H9 (cell line): ENCODE measurements at regions not wholly inside any gene's neighbourhood (a gene's known extent, or its start where the extent isn't known, plus 50 kb on each side); places are given as distances from the start of the nearest gene placed in this dataset.

Experiments
- DNase-seq: peaks from one replicate; pipeline ENCODE4 v3.0.0-alpha.2; 2017
- H2AFZ ChIP-seq: one replicate; pipeline ENCODE4 v1.6.1; 2013; ENCODE audit warnings: mild to moderate bottlenecking, low read length, control low read depth, moderate library complexity
- H2AK5ac ChIP-seq: 2 replicates; pipeline ENCODE4 v1.6.1; 2013; ENCODE audit warnings: low read length, control low read depth, mixed read lengths; ENCODE audit not compliant: insufficient read length
- H2BK120ac ChIP-seq: one replicate; pipeline ENCODE4 v1.6.1; 2013; ENCODE audit warnings: low read depth, mild to moderate bottlenecking, low read length, control low read depth, inconsistent platforms; ENCODE audit not compliant: poor library complexity, severe bottlenecking
- H2BK12ac ChIP-seq: 2 replicates; pipeline ENCODE4 v1.6.1; 2013; ENCODE audit warnings: low read length, control low read depth, mixed read lengths, low read depth; ENCODE audit not compliant: insufficient read length
- H2BK15ac ChIP-seq: 2 replicates; pipeline ENCODE4 v1.6.1; 2013; ENCODE audit warnings: low read depth, low read length, control low read depth
- H2BK20ac ChIP-seq: one replicate; pipeline ENCODE4 v1.6.1; 2013; ENCODE audit warnings: low read depth, mild to moderate bottlenecking, low read length, control low read depth, inconsistent platforms; ENCODE audit not compliant: poor library complexity, severe bottlenecking
- H2BK5ac ChIP-seq: 2 replicates; pipeline ENCODE4 v1.6.1; 2013; ENCODE audit warnings: low read length, control low read depth, mixed read lengths; ENCODE audit not compliant: insufficient read length
- H3K14ac ChIP-seq: 2 replicates; pipeline ENCODE4 v1.6.1; 2013; ENCODE audit warnings: low read length, control low read depth; ENCODE audit not compliant: insufficient read depth
- H3K18ac ChIP-seq: 2 replicates; pipeline ENCODE4 v1.6.1; 2013; ENCODE audit warnings: low read depth, mild to moderate bottlenecking, mixed read lengths, low read length, control low read depth; ENCODE audit not compliant: insufficient read length
- H3K23ac ChIP-seq: 2 replicates; pipeline ENCODE4 v1.6.1; 2013; ENCODE audit warnings: low read length, control low read depth, mixed read lengths, low read depth; ENCODE audit not compliant: insufficient read length
- H3K23me2 ChIP-seq: 2 replicates; pipeline ENCODE4 v1.6.1; 2013; ENCODE audit warnings: low read depth, mild to moderate bottlenecking, mixed read lengths, low read length, control low read depth; ENCODE audit not compliant: insufficient read length, poor library complexity, severe bottlenecking
- H3K27ac ChIP-seq: 2 replicates; pipeline ENCODE4 v1.5.1; 2013; ENCODE audit warnings: low read length, control low read depth, mixed read lengths, low read depth; ENCODE audit not compliant: insufficient read length
- H3K27me3 ChIP-seq: 2 replicates; pipeline ENCODE4 v1.6.1; 2013; ENCODE audit warnings: low read length, control low read depth, inconsistent platforms; ENCODE audit not compliant: insufficient read depth
- H3K4ac ChIP-seq: 2 replicates; pipeline ENCODE4 v1.6.1; 2013; ENCODE audit warnings: low read depth, mild to moderate bottlenecking, control low read depth, inconsistent platforms, low read length, moderate library complexity
- H3K4me1 ChIP-seq: 2 replicates; pipeline ENCODE4 v1.6.1; 2013; ENCODE audit warnings: low read length, control low read depth, inconsistent platforms; ENCODE audit not compliant: insufficient read depth
- H3K4me2 ChIP-seq: 2 replicates; pipeline ENCODE4 v1.6.1; 2013; ENCODE audit warnings: low read length, control low read depth, mixed read lengths; ENCODE audit not compliant: insufficient read length, insufficient read depth
- H3K56ac ChIP-seq: 2 replicates; pipeline ENCODE4 v1.6.1; 2013; ENCODE audit warnings: low read depth, mild to moderate bottlenecking, mixed read lengths, low read length, control low read depth; ENCODE audit not compliant: insufficient read length
- H3K79me1 ChIP-seq: 2 replicates; pipeline ENCODE4 v1.6.1; 2013; ENCODE audit warnings: low read depth, mild to moderate bottlenecking, moderate library complexity, low read length, control low read depth, inconsistent platforms; ENCODE audit not compliant: insufficient read depth, poor library complexity, severe bottlenecking
- H3K79me2 ChIP-seq: 2 replicates; pipeline ENCODE4 v1.6.1; 2013; ENCODE audit warnings: low read length, control low read depth, inconsistent platforms; ENCODE audit not compliant: insufficient read depth
- H3K9ac ChIP-seq: 2 replicates; pipeline ENCODE4 v1.6.1; 2013; ENCODE audit warnings: low read length, control low read depth, mixed read lengths; ENCODE audit not compliant: insufficient read length; ENCODE audit errors: extremely low read depth
- H3K9me3 ChIP-seq: one replicate; pipeline ENCODE4 v1.6.1; 2013; ENCODE audit warnings: low read depth, low read length, inconsistent platforms; ENCODE audit not compliant: control insufficient read depth
- H3T11ph ChIP-seq: one replicate; pipeline ENCODE4 v1.6.1; 2013; ENCODE audit warnings: mild to moderate bottlenecking, low read length, control low read depth, inconsistent platforms
- H4K20me1 ChIP-seq: one replicate; pipeline ENCODE4 v1.6.1; 2013; ENCODE audit not compliant: control insufficient read depth, insufficient read length, insufficient read depth
- H4K5ac ChIP-seq: 2 replicates; pipeline ENCODE4 v1.6.1; 2013; ENCODE audit warnings: low read depth, mild to moderate bottlenecking, mixed read lengths, low read length, control low read depth; ENCODE audit not compliant: insufficient read length
- H4K8ac ChIP-seq: replicated peaks from 2 replicates; pipeline ENCODE4 v1.6.1; 2013; ENCODE audit warnings: low read length, control low read depth, mixed read lengths, low read depth; ENCODE audit not compliant: insufficient read length
- H4K91ac ChIP-seq: 2 replicates; pipeline ENCODE4 v1.6.1; 2013; ENCODE audit warnings: low read depth, mild to moderate bottlenecking, moderate library complexity, mixed read lengths, low read length, control low read depth; ENCODE audit not compliant: insufficient read length
- H3K27ac Mint-ChIP-seq, 3 experiments: 2 replicates in 2 of 3; 3 replicates in 1 of 3; pipeline ENCODE4 v1.8.0; 2020 to 2021; ENCODE audit warnings: mixed read lengths in 3 of 3, mild to moderate bottlenecking in 1 of 3, moderate library complexity in 1 of 3
- H3K27me3 Mint-ChIP-seq: 2 replicates; pipeline ENCODE4 v1.8.0; 2021; ENCODE audit warnings: low read depth, mild to moderate bottlenecking, moderate library complexity, mixed read lengths
- H3K36me3 Mint-ChIP-seq, 3 experiments: 2 replicates in 2 of 3; 3 replicates in 1 of 3; pipeline ENCODE4 v1.8.0; 2020 to 2021; ENCODE audit warnings: low read depth in 3 of 3, mixed read lengths in 3 of 3; ENCODE audit not compliant: insufficient read depth in 1 of 3
- H3K4me1 Mint-ChIP-seq, 2 experiments: 2 replicates each; pipeline ENCODE4 v1.8.0; 2020; ENCODE audit warnings: mixed read lengths in 2 of 2
- H3K4me3 Mint-ChIP-seq, 2 experiments: 2 replicates in 1 of 2; 3 replicates in 1 of 2; pipeline ENCODE4 v1.8.0; 2020 to 2021; ENCODE audit warnings: mild to moderate bottlenecking in 2 of 2, mixed read lengths in 2 of 2, moderate library complexity in 1 of 2
- H3K9me3 Mint-ChIP-seq, 2 experiments: 2 replicates in 1 of 2; 3 replicates in 1 of 2; pipeline ENCODE4 v1.8.0; 2020; ENCODE audit warnings: mild to moderate bottlenecking in 2 of 2, mixed read lengths in 2 of 2, moderate library complexity in 1 of 2
- CTCF ChIP-seq: fragments of 200-600 bp; sonication (generic); conservative IDR thresholded peaks from 3 replicates; pipeline ENCODE4 v1.8.0; 2021; ENCODE audit warnings: antibody characterized with exemption, mild to moderate bottlenecking
- WGBS: extraction: QIAGEN DNeasy Blood & Tissue Kit; methylation state at CpG from one replicate; pipeline ENCODE4 v1.1.7; 2013; ENCODE audit warnings: missing lambda C conversion rate, low lambda C conversion rate, mixed read lengths; ENCODE audit not compliant: insufficient read length; ENCODE audit errors: extremely low coverage; 5-methylcytosine and 5-hydroxymethylcytosine counted together

DNA sequence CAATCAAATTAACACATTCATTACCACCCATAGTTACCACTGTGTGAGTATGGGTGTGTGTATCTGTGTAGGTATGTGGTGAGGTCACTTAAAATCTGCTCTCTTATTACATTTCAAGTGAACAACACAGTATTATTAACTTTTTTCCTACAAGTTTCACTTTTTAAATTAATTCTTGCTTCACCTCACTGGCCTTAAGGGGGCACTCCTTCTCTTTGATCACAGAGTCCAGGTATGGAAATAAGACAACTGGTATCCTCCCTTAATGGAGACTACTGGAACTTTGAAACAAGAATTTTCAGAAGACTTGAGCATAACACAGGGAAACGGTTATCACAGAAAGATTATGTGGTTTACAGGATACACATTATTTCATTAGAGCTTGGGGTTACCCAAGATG is 255.8 kb downstream of the ASXL3 start:
- H3K4me3 Mint-ChIP-seq = no peak overlapping the region
- DNase-seq = no peak
- Histone ChIP-seq H3K4ac (no peak overlapping the region), H2BK15ac (no peak overlapping the region), H3K56ac (no peak overlapping the region), H3K4me1 (no peaks in the 10 kb centered on the region; the same call in 1 of the 2 replicates), H3K79me1 (no peaks in the 10 kb centered on the region), H3K27ac (no peak overlapping the region), H2BK12ac (no peak overlapping the region), H4K20me1 (no peaks in the 10 kb centered on the region), H2BK20ac (no peak overlapping the region), H4K5ac (no peak overlapping the region), H2AFZ (no peak overlapping the region), H3K9ac (no peak overlapping the region), H4K8ac (no peak overlapping the region), H3K14ac (no peak overlapping the region), H2BK5ac (no peak overlapping the region), H2BK120ac (no peak overlapping the region), H3K4me2 (no peak overlapping the region), H3K23me2 (no peaks in the 10 kb centered on the region), H3K27me3 (no peaks in the 10 kb centered on the region), H3T11ph (no peak overlapping the region), H3K9me3 (no peaks in the 10 kb centered on the region), H3K23ac (no peak overlapping the region), H4K91ac (no peak overlapping the region), H3K79me2 (no peaks in the 10 kb centered on the region), H3K18ac (no peak overlapping the region), H2AK5ac (no peak overlapping the region)
- H3K36me3 Mint-ChIP-seq = peaks cover 3 to 20% (median 6%) of the 10 kb centered on the region in 3 experiments; a peak in 4 of 7 replicates
- peak; percentile 50 for TF ChIP-seq CTCF
- no peaks in the 10 kb centered on the region for H3K27me3 Mint-ChIP-seq
- no CpG with 5 or more reads among the region's 1 CpG for WGBS
- no peak overlapping the region for H3K27ac Mint-ChIP-seq
- H3K9me3 Mint-ChIP-seq = peaks cover 11 to 13% of the 10 kb centered on the region in 2 experiments
- peaks cover 34 to 43% of the 10 kb centered on the region in 2 experiments for H3K4me1 Mint-ChIP-seq
